DOHH2 (cell line): ENCODE measurements at regions not wholly inside any gene's neighbourhood (a gene's known extent, or its start where the extent isn't known, plus 50 kb on each side); places are given as distances from the start of the nearest gene placed in this dataset.

Source experiments
- CTCF ChIP-seq: fragments of 200-600 bp; sonication (generic); IDR thresholded peaks from one replicate; pipeline ENCODE4 v1.5.1; 2014; ENCODE audit warnings: antibody characterized with exemption, mild to moderate bottlenecking, low read depth, low read length; ENCODE audit not compliant: poor library complexity, severe bottlenecking
- EZH2phosphoT487 ChIP-seq: fragments of 200-600 bp; sonication (generic); IDR thresholded peaks from 2 replicates; pipeline ENCODE4 v1.6.1; 2017; ENCODE audit warnings: borderline replicate concordance, mild to moderate bottlenecking, antibody characterized with exemption, low read length, moderate library complexity, mixed read lengths

- TF ChIP-seq CTCF (no peak), EZH2phosphoT487 (no peak)
These were observed 403.9 kb upstream of the SMIM31 start for GRCh38 chr4:164350061-164350460.
